ENCODE measurements at regions not wholly inside any gene's neighbourhood (a gene's known extent, or its start where the extent isn't known, plus 50 kb on each side); places are given as distances from the start of the nearest gene placed in this dataset.

DNA sequence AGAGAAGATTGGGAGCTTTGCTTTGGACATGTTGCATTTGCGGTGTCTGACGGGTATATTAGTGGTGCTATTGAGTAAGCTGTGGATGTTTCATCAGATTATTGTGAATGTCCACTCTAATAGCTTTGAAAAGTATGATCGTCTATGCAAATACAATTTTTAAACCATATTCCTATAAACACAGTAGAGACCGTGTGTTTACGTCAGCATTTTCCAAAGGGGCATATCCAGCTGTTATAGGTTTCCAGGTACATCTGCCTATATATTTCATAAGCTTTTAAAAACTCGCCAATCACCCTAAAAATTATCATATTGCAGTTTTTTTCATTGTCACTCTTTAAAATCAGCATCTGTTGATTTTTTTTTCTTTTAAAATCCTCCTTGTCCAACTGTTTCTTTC, 91.7 kb downstream of the NKX2-1 start:
- no peak for DNase-seq
- Histone ChIP-seq H3K27ac (no peak overlapping the region), H3K4me3 (no peak overlapping the region), H3K36me3 (no peaks in the 10 kb centered on the region), H3K4me1 (no peaks in the 10 kb centered on the region), H3K27me3 (ENCODE audit: low read depth) (no peaks in the 10 kb centered on the region), H3K9me3 (no peaks in the 10 kb centered on the region)
- TF ChIP-seq, protein P1, sequence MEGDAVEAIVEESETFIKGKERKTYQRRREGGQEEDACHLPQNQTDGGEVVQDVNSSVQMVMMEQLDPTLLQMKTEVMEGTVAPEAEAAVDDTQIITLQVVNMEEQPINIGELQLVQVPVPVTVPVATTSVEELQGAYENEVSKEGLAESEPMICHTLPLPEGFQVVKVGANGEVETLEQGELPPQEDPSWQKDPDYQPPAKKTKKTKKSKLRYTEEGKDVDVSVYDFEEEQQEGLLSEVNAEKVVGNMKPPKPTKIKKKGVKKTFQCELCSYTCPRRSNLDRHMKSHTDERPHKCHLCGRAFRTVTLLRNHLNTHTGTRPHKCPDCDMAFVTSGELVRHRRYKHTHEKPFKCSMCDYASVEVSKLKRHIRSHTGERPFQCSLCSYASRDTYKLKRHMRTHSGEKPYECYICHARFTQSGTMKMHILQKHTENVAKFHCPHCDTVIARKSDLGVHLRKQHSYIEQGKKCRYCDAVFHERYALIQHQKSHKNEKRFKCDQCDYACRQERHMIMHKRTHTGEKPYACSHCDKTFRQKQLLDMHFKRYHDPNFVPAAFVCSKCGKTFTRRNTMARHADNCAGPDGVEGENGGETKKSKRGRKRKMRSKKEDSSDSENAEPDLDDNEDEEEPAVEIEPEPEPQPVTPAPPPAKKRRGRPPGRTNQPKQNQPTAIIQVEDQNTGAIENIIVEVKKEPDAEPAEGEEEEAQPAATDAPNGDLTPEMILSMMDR (IDR thresholded peaks at IDR 0.05), result no peak
- intact Hi-C loops (cut with DNase I), result no loop called here
- ATAC-seq, result no peak

DNA sequence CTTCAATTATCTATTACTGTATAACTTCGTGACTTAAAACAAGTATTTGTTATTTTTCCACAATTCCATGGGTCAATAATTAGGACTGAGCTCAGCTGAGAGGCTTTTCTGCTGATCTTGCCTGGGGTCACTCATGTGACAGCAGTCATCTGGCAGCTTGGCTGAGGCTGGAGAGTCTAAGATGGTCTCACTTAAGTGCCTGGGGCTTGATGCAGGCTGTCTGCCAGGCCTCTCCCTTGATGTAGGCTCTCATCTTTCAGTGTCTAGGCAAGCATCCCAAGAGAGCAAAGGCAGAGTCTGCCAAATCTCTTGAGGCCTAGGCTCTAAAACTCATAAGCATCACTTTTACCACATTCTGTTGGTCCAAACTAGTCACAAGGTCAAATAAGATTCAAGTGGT, 93.2 kb downstream of the NKX2-1 start:
- intact Hi-C loops (cut with DNase I), result no loop called here
- Histone ChIP-seq H3K4me3 (no peak overlapping the region), H3K4me1 (no peaks in the 10 kb centered on the region), H3K9me3 (no peaks in the 10 kb centered on the region), H3K27me3 (ENCODE audit: low read depth) (no peaks in the 10 kb centered on the region), H3K27ac (no peak overlapping the region), H3K36me3 (no peaks in the 10 kb centered on the region)
- ATAC-seq (no peak), DNase-seq (no peak)
- TF ChIP-seq, protein P1 (IDR thresholded peaks at IDR 0.05), result no peak

GRCh38 chr14:36426113-36426512, 93.9 kb downstream of the NKX2-1 start:
- TF ChIP-seq, protein P1 (IDR thresholded peaks at IDR 0.05), result no peak
- H3K9me3 ChIP-seq, result no peaks in the 10 kb centered on the region
- no peaks in the 10 kb centered on the region for H3K27me3 ChIP-seq (ENCODE audit: low read depth)
- intact Hi-C loops (cut with DNase I), result no loop called here
- H3K27ac ChIP-seq, result no peak overlapping the region
- H3K36me3 ChIP-seq, result no peaks in the 10 kb centered on the region
- DNase-seq (no peak), ATAC-seq (no peak)
- no peaks in the 10 kb centered on the region for H3K4me1 ChIP-seq
- H3K4me3 ChIP-seq, result no peak overlapping the region

DNA sequence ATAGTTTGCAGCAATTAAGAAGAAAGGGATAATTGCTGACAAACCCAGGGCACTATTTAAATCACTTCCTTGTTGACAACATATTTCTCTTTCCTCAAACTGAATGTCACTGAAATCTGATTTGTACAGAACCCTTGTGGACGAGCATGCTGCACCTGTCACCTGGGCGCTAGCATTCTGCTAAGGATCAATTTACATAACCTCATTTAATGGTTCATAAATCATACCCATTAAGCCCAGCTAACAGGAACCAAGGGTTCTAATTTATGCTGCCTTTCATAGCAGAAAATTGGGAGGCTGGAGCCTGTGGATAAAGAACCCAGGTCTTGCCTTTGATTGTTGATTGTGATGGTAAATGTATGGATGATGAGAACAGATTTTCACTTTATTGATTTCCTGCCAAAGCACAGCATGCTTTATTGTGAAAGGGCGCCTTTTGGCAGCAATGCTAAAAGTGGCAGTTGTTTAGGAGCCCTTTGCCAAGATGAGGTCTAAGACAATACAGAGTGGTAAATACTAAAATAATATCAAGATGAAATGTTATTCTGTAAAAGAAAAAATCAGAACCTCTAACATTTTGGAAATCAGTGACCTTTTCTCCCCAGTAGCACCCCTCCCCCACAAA, 95.4 kb downstream of the NKX2-1 start:
- no peak overlapping the region for H3K4me3 ChIP-seq
- H3K27me3 ChIP-seq (ENCODE audit: low read depth), result no peaks in the 10 kb centered on the region
- intact Hi-C loops (cut with DNase I), result no loop called here
- H3K9me3 ChIP-seq, result no peaks in the 10 kb centered on the region
- no peak for DNase-seq
- no peaks in the 10 kb centered on the region for H3K36me3 ChIP-seq
- TF ChIP-seq, protein P1 (IDR thresholded peaks at IDR 0.05), result no peak
- no peak overlapping the region for H3K27ac ChIP-seq
- no peaks in the 10 kb centered on the region for H3K4me1 ChIP-seq
- ATAC-seq, result no peak

DNA sequence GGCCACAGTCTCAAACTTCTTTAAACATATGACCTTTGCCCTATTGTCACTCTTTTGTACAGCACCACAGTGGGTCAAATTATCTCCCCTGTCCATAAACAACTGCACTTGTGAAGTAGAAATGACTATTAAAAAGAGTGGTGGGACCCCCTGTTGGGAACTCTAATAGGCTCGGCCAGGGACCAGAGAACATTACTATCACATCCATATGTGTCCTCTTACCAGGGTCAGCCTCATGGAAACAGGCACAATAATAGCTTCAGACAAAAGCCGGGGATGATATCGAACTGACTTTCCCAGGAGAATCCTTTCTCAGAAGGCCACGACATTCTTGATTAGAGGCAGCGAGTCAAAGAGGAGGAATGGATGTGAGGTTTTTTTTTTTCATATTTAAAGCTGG, 96.6 kb downstream of the NKX2-1 start:
- Histone ChIP-seq H3K27ac (no peak overlapping the region), H3K4me1 (no peaks in the 10 kb centered on the region), H3K9me3 (no peaks in the 10 kb centered on the region), H3K4me3 (no peak overlapping the region), H3K27me3 (ENCODE audit: low read depth) (no peaks in the 10 kb centered on the region), H3K36me3 (no peaks in the 10 kb centered on the region)
- intact Hi-C loops (cut with DNase I), result no loop called here
- TF ChIP-seq, protein P1 (IDR thresholded peaks at IDR 0.05), result no peak
- DNase-seq (no peak), ATAC-seq (no peak)
